ENCODE measurements at regions not wholly inside any gene's neighbourhood (a gene's known extent, or its start where the extent isn't known, plus 50 kb on each side); places are given as distances from the start of the nearest gene placed in this dataset.

DNA sequence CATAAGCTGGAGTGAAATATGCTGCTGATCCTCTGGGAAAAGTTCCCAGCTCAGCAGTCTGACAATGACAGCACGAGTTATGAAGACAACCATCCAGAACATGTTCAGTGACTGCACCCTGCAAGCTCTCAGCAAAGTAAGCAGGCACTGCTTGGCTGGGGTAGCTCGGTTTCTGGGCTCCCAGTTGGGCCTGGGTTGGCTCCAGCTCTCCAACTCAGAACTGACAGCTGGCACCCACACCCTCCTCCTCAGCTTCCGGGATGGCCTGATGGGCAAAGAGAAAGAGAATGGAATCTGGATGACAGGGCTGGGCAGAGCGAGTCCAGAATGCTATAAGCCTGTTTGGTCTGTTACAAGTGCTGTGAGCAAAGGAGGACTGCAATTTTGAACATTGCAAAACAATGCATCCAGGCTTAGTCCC lies 185.0 kb downstream of the CSNK1G3 start:
- Histone ChIP-seq H3K4me2 (replicated peaks; ENCODE audit: low read depth, low read length, poor library complexity, severe bottlenecking) (no peak overlapping the region), H3K36me3 (replicated peaks in 1 of 2; ENCODE audit: control extremely low read depth in 1 of 2, control insufficient read depth in 1 of 2, extremely low read depth in 1 of 2, insufficient read depth in 2 of 2, low read length in 1 of 2) (no peaks in the 10 kb centered on the region), H3K4me3 (ENCODE audit: control extremely low read depth in 1 of 5, extremely low read depth in 1 of 5, insufficient read depth in 1 of 5, low read depth in 2 of 5, low read length in 4 of 5) (no peak overlapping the region), H3K27me3 (replicated peaks in 1 of 4; ENCODE audit: control extremely low read depth in 1 of 4, control insufficient read depth in 3 of 4, insufficient read depth in 4 of 4, low read length in 3 of 4) (peaks cover 0 to 4% (median 0%) of the 10 kb centered on the region in 4 experiments), H3K4me1 (ENCODE audit: control insufficient read depth in 2 of 2, insufficient read depth in 2 of 2, low read length in 2 of 2) (no peaks in the 10 kb centered on the region), H3K9ac (ENCODE audit: low read length) (no peak overlapping the region), H4K20me1 (ENCODE audit: control insufficient read depth, insufficient read depth, low read length, poor library complexity, severe bottlenecking) (no peaks in the 10 kb centered on the region), H3K9me3 (ENCODE audit: control extremely low read depth in 1 of 3, control insufficient read depth in 2 of 3, insufficient read depth in 1 of 3, low read length in 2 of 3) (no peaks in the 10 kb centered on the region), H3K27ac (ENCODE audit: low read length in 2 of 2) (no peak overlapping the region), H2AFZ (ENCODE audit: insufficient read depth, low read depth, low read length, poor library complexity, severe bottlenecking) (no peak overlapping the region), H3K79me2 (ENCODE audit: control insufficient read depth, insufficient read depth, low read length) (no peaks in the 10 kb centered on the region)
- ChIA-PET CTCF (interaction anchor here (0.9 kb wide), 1 partner anchor 28 kb away, joined by 3 read pairs; no protein-coding TSS in a partner anchor), POLR2A (no interaction called here)
- TF ChIP-seq, protein P1, sequence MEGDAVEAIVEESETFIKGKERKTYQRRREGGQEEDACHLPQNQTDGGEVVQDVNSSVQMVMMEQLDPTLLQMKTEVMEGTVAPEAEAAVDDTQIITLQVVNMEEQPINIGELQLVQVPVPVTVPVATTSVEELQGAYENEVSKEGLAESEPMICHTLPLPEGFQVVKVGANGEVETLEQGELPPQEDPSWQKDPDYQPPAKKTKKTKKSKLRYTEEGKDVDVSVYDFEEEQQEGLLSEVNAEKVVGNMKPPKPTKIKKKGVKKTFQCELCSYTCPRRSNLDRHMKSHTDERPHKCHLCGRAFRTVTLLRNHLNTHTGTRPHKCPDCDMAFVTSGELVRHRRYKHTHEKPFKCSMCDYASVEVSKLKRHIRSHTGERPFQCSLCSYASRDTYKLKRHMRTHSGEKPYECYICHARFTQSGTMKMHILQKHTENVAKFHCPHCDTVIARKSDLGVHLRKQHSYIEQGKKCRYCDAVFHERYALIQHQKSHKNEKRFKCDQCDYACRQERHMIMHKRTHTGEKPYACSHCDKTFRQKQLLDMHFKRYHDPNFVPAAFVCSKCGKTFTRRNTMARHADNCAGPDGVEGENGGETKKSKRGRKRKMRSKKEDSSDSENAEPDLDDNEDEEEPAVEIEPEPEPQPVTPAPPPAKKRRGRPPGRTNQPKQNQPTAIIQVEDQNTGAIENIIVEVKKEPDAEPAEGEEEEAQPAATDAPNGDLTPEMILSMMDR (IDR thresholded peaks at IDR 0.05) = no peak
- no peak for TF ChIP-seq EZH2 (IDR thresholded peaks at IDR 0.05; ENCODE audit: borderline replicate concordance, insufficient read depth, low read depth, low read length, poor library complexity, severe bottlenecking)
- Mint-ChIP-seq H3K4me1 (no peaks in the 10 kb centered on the region), H3K27me3 (no peaks in the 10 kb centered on the region), H3K4me3 (no peak overlapping the region), H3K9me3 (ENCODE audit: insufficient read depth) (peaks cover 6% of the 10 kb centered on the region), H3K27ac (no peak overlapping the region)
- DNase-seq (no peak), ATAC-seq (ENCODE audit: low read depth) (no peak)
- intact Hi-C loops (cut with micrococcal nuclease) = no loop called here
- 83% methylated on average over 3 of the region's 4 CpGs for WGBS (ENCODE audit: insufficient coverage)

DNA sequence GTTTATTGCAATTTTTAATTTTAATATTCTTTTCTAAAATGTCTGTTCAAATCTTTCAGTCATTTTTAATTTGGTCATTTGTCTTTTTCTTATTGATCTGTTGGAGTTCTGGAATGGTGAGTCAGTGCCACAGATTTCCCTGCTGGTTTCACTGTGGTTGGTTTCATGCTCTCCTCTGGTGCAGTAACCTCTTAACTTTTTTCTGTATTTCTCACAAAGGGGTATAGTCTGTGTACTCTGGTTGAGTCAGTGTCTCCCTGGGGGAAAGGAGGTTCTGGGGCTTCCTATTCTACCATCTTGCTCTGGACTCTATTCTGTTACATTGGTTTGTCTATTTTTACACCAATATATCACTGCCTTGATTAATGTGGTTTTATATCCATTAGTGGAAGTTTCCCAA lies 178.8 kb downstream of the CSNK1G3 start:
- H3K4me2 ChIP-seq (replicated peaks; ENCODE audit: low read depth, low read length, poor library complexity, severe bottlenecking) = no peak overlapping the region
- no peaks in the 10 kb centered on the region for H3K27me3 ChIP-seq (replicated peaks in 1 of 4; ENCODE audit: control extremely low read depth in 1 of 4, control insufficient read depth in 3 of 4, insufficient read depth in 4 of 4, low read length in 3 of 4)
- H3K36me3 ChIP-seq (replicated peaks in 1 of 2; ENCODE audit: control extremely low read depth in 1 of 2, control insufficient read depth in 1 of 2, extremely low read depth in 1 of 2, insufficient read depth in 2 of 2, low read length in 1 of 2) = no peaks in the 10 kb centered on the region
- POLR2A ChIA-PET = no interaction called here
- intact Hi-C loops (cut with micrococcal nuclease) = no loop called here
- Mint-ChIP-seq H3K4me1 (no peaks in the 10 kb centered on the region), H3K9me3 (ENCODE audit: insufficient read depth) (peaks cover 6% of the 10 kb centered on the region), H3K27ac (no peak overlapping the region), H3K27me3 (no peaks in the 10 kb centered on the region), H3K4me3 (no peak overlapping the region)
- H2AFZ ChIP-seq (ENCODE audit: insufficient read depth, low read depth, low read length, poor library complexity, severe bottlenecking) = no peak overlapping the region
- H4K20me1 ChIP-seq (ENCODE audit: control insufficient read depth, insufficient read depth, low read length, poor library complexity, severe bottlenecking) = no peaks in the 10 kb centered on the region
- no peak overlapping the region for H3K4me3 ChIP-seq (ENCODE audit: control extremely low read depth in 1 of 5, extremely low read depth in 1 of 5, insufficient read depth in 1 of 5, low read depth in 2 of 5, low read length in 4 of 5)
- H3K9ac ChIP-seq (ENCODE audit: low read length) = no peak overlapping the region
- H3K27ac ChIP-seq (ENCODE audit: low read length in 2 of 2) = no peak overlapping the region
- no peaks in the 10 kb centered on the region for H3K4me1 ChIP-seq (ENCODE audit: control insufficient read depth in 2 of 2, insufficient read depth in 2 of 2, low read length in 2 of 2)
- no peaks in the 10 kb centered on the region for H3K79me2 ChIP-seq (ENCODE audit: control insufficient read depth, insufficient read depth, low read length)
- no peak for DNase-seq
- no peak for ATAC-seq (ENCODE audit: low read depth)
- peaks cover 0 to 3% (median 0%) of the 10 kb centered on the region in 3 donors for H3K9me3 ChIP-seq (ENCODE audit: control extremely low read depth in 1 of 3, control insufficient read depth in 2 of 3, insufficient read depth in 1 of 3, low read length in 2 of 3)
- CTCF ChIA-PET = no interaction called here
- TF ChIP-seq EZH2 (IDR thresholded peaks at IDR 0.05; ENCODE audit: borderline replicate concordance, insufficient read depth, low read depth, low read length, poor library complexity, severe bottlenecking) = no peak
- TF ChIP-seq, protein P1 (IDR thresholded peaks at IDR 0.05) = no peak
